Mucosa of stomach (tissue), 1 donor: ENCODE measurements at regions not wholly inside any gene's neighbourhood (a gene's known extent, or its start where the extent isn't known, plus 50 kb on each side); places are given as distances from the start of the nearest gene placed in this dataset.

Experiments
- H3K27me3 ChIP-seq: one replicate; pipeline ENCODE4 v1.7.0; 2013; ENCODE audit warnings: mild to moderate bottlenecking, low read length; ENCODE audit not compliant: control insufficient read depth, insufficient read depth
- H3K36me3 ChIP-seq: one replicate; pipeline ENCODE4 v1.7.0; 2013; ENCODE audit warnings: low read length; ENCODE audit not compliant: control insufficient read depth, insufficient read depth
- H3K4me1 ChIP-seq: one replicate; pipeline ENCODE4 v1.7.0; 2013; ENCODE audit warnings: mild to moderate bottlenecking, low read length; ENCODE audit not compliant: control insufficient read depth, insufficient read depth
- H3K4me3 ChIP-seq: one replicate; pipeline ENCODE4 v1.7.0; 2013; ENCODE audit warnings: low read length
- H3K9ac ChIP-seq: one replicate; pipeline ENCODE4 v1.7.0; 2013; ENCODE audit warnings: mild to moderate bottlenecking, low read length, moderate library complexity
- H3K9me3 ChIP-seq: one replicate; pipeline ENCODE4 v1.7.0; 2013; ENCODE audit warnings: mild to moderate bottlenecking, low read length, moderate library complexity; ENCODE audit not compliant: control insufficient read depth
- donor health status: Pancreatic carcinoma.

- H3K4me3 ChIP-seq, result no peak overlapping the region
- H3K9ac ChIP-seq, result no peak overlapping the region
- no peaks in the 10 kb centered on the region for H3K9me3 ChIP-seq
- no peaks in the 10 kb centered on the region for H3K4me1 ChIP-seq
- H3K36me3 ChIP-seq, result no peaks in the 10 kb centered on the region
- H3K27me3 ChIP-seq, result no peaks in the 10 kb centered on the region
These were observed 210.6 kb upstream of the CELF2 start for GRCh38 chr10:10807106-10807505.

- no peaks in the 10 kb centered on the region for H3K4me1 ChIP-seq
- no peaks in the 10 kb centered on the region for H3K36me3 ChIP-seq
- H3K9ac ChIP-seq, result no peak overlapping the region
- H3K9me3 ChIP-seq, result no peaks in the 10 kb centered on the region
- H3K27me3 ChIP-seq, result no peaks in the 10 kb centered on the region
- no peak overlapping the region for H3K4me3 ChIP-seq
These were observed 206.1 kb upstream of the CELF2 start for GRCh38 chr10:10811562-10811961.

- Histone ChIP-seq H3K4me3 (no peak overlapping the region), H3K9ac (no peak overlapping the region), H3K4me1 (no peaks in the 10 kb centered on the region), H3K9me3 (no peaks in the 10 kb centered on the region), H3K27me3 (no peaks in the 10 kb centered on the region), H3K36me3 (no peaks in the 10 kb centered on the region)
These were observed 204.0 kb upstream of the CELF2 start for GRCh38 chr10:10813656-10814055.

GRCh38 chr10:10814069-10814468 is 203.6 kb upstream of the CELF2 start:
- H3K9me3 ChIP-seq, result no peaks in the 10 kb centered on the region

GRCh38 chr10:10816447-10816846 is 201.2 kb upstream of the CELF2 start:
- Histone ChIP-seq H3K4me1 (no peaks in the 10 kb centered on the region), H3K9ac (no peak overlapping the region), H3K9me3 (no peaks in the 10 kb centered on the region)

More at GRCh38 chr10:10814069-10814468, 203.6 kb upstream of the CELF2 start:
- Histone ChIP-seq H3K27me3 (no peaks in the 10 kb centered on the region), H3K36me3 (no peaks in the 10 kb centered on the region), H3K4me1 (no peaks in the 10 kb centered on the region), H3K9ac (no peak overlapping the region), H3K4me3 (no peak overlapping the region)

GRCh38 chr10:10817609-10818008 is 200.1 kb upstream of the CELF2 start:
- H3K27me3 ChIP-seq, result no peaks in the 10 kb centered on the region
- H3K4me1 ChIP-seq, result no peaks in the 10 kb centered on the region
- H3K4me3 ChIP-seq, result no peak overlapping the region
- H3K9me3 ChIP-seq, result no peaks in the 10 kb centered on the region
- H3K36me3 ChIP-seq, result no peaks in the 10 kb centered on the region
- H3K9ac ChIP-seq, result no peak overlapping the region

More at GRCh38 chr10:10816447-10816846, 201.2 kb upstream of the CELF2 start:
- Histone ChIP-seq H3K4me3 (no peak overlapping the region), H3K36me3 (no peaks in the 10 kb centered on the region), H3K27me3 (no peaks in the 10 kb centered on the region)

- H3K9me3 ChIP-seq, result no peaks in the 10 kb centered on the region
- no peaks in the 10 kb centered on the region for H3K36me3 ChIP-seq
- no peaks in the 10 kb centered on the region for H3K4me1 ChIP-seq
- no peak overlapping the region for H3K4me3 ChIP-seq
- H3K27me3 ChIP-seq, result no peaks in the 10 kb centered on the region
- no peak overlapping the region for H3K9ac ChIP-seq
These were observed 199.6 kb upstream of the CELF2 start for GRCh38 chr10:10818082-10818481.

GRCh38 chr10:10819206-10819856 is 198.3 kb upstream of the CELF2 start:
- H3K36me3 ChIP-seq, result no peaks in the 10 kb centered on the region
- no peaks in the 10 kb centered on the region for H3K27me3 ChIP-seq
- H3K4me3 ChIP-seq, result no peak overlapping the region

GRCh38 chr10:10821926-10822325 is 195.7 kb upstream of the CELF2 start:
- Histone ChIP-seq H3K4me3 (no peak overlapping the region), H3K4me1 (no peaks in the 10 kb centered on the region), H3K27me3 (no peaks in the 10 kb centered on the region), H3K9me3 (no peaks in the 10 kb centered on the region), H3K36me3 (no peaks in the 10 kb centered on the region), H3K9ac (no peak overlapping the region)

More at GRCh38 chr10:10819206-10819856, 198.3 kb upstream of the CELF2 start:
- Histone ChIP-seq H3K4me1 (no peaks in the 10 kb centered on the region), H3K9ac (no peak overlapping the region), H3K9me3 (no peaks in the 10 kb centered on the region)

GRCh38 chr10:10824591-10825148 is 193.0 kb upstream of the CELF2 start:
- Histone ChIP-seq H3K27me3 (no peaks in the 10 kb centered on the region), H3K9me3 (no peaks in the 10 kb centered on the region), H3K9ac (no peak overlapping the region), H3K4me1 (no peaks in the 10 kb centered on the region), H3K36me3 (no peaks in the 10 kb centered on the region), H3K4me3 (no peak overlapping the region)

GRCh38 chr10:10826125-10826524 is 191.5 kb upstream of the CELF2 start:
- H3K4me3 ChIP-seq, result no peak overlapping the region
- no peaks in the 10 kb centered on the region for H3K9me3 ChIP-seq
- H3K27me3 ChIP-seq, result no peaks in the 10 kb centered on the region
- no peaks in the 10 kb centered on the region for H3K36me3 ChIP-seq
- H3K9ac ChIP-seq, result no peak overlapping the region
- no peaks in the 10 kb centered on the region for H3K4me1 ChIP-seq

- H3K9me3 ChIP-seq, result no peaks in the 10 kb centered on the region
- no peaks in the 10 kb centered on the region for H3K27me3 ChIP-seq
- no peak overlapping the region for H3K9ac ChIP-seq
- H3K4me3 ChIP-seq, result no peak overlapping the region
- no peaks in the 10 kb centered on the region for H3K36me3 ChIP-seq
- no peaks in the 10 kb centered on the region for H3K4me1 ChIP-seq
These were observed 189.0 kb upstream of the CELF2 start for GRCh38 chr10:10828623-10829022.
